Esophagus squamous epithelium (tissue), 4 donors: ENCODE measurements at regions not wholly inside any gene's neighbourhood (a gene's known extent, or its start where the extent isn't known, plus 50 kb on each side); places are given as distances from the start of the nearest gene placed in this dataset.

Source experiments
- POLR2A ChIP-seq, 4 donors: fragments of 450-650 bp; IDR thresholded peaks; one replicate each; pipeline ENCODE4 v1.6.1; 2017; ENCODE audit warnings: antibody characterized with exemption in 4 of 4, mild to moderate bottlenecking in 4 of 4, moderate library complexity in 3 of 4
- TF ChIP-seq, protein P1 (sequence below), 6 experiments: fragments of 450-650 bp in 4 of 6; fragments of 200-600 bp in 2 of 6; sonication (generic) in 2 of 6; IDR thresholded peaks; one replicate each; pipeline ENCODE4 v1.5.1; 2016 to 2019; ENCODE audit warnings: antibody characterized with exemption in 6 of 6, mild to moderate bottlenecking in 4 of 6, moderate library complexity in 4 of 6

DNA sequence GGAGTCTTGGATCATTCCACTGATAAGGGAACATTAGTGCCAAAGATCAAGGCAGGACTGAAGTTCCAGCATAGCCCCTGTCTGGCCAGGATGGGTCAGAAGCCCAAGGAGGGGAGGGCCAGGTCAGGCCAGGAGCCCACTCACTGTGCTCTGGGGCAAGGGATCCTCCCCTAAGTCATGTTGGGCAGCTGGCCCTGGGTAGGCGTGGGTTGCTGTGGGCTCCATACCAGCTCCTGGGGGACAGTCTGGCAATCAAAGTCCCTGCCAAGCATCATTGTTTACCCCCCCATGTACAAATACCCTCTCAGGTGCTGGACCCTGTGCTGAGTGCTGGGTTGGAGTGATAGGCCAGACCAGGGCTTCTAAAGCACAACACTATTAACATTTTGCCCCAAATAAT, 130.5 kb downstream of the IRX5 start:
- TF ChIP-seq, protein P1, sequence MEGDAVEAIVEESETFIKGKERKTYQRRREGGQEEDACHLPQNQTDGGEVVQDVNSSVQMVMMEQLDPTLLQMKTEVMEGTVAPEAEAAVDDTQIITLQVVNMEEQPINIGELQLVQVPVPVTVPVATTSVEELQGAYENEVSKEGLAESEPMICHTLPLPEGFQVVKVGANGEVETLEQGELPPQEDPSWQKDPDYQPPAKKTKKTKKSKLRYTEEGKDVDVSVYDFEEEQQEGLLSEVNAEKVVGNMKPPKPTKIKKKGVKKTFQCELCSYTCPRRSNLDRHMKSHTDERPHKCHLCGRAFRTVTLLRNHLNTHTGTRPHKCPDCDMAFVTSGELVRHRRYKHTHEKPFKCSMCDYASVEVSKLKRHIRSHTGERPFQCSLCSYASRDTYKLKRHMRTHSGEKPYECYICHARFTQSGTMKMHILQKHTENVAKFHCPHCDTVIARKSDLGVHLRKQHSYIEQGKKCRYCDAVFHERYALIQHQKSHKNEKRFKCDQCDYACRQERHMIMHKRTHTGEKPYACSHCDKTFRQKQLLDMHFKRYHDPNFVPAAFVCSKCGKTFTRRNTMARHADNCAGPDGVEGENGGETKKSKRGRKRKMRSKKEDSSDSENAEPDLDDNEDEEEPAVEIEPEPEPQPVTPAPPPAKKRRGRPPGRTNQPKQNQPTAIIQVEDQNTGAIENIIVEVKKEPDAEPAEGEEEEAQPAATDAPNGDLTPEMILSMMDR (IDR thresholded peaks at IDR 0.05): no peak
- TF ChIP-seq POLR2A (IDR thresholded peaks at IDR 0.05): no peak
